Activated B cell treated with CpG ODN at 0.5 μM for 24 hours (primary cell): ENCODE measurements at regions not wholly inside any gene's neighbourhood (a gene's known extent, or its start where the extent isn't known, plus 50 kb on each side); places are given as distances from the start of the nearest gene placed in this dataset.

Source experiments
- ATAC-seq: fragments of 200-7000 bp; cut with Tn5 transposase; one replicate; pipeline ENCODE4 v1.10.0; 2021; ENCODE audit warnings: low read depth, mild to moderate bottlenecking, moderate library complexity
- CTCF ChIA-PET: fragments of 350-600 bp; sonication (Branson Sonifier 250); formaldehyde crosslinking; loops from one replicate; lab custom pipeline; 2021; ENCODE audit warnings: antibody characterized with exemption; lab: Charles Lee
- POLR2A ChIA-PET: fragments of 350-600 bp; sonication (Branson Sonifier 250); formaldehyde crosslinking; loops from one replicate; lab custom pipeline; 2021; ENCODE audit warnings: antibody characterized with exemption; lab: Charles Lee
- DNase-seq: peaks from one replicate; pipeline ENCODE4 v3.0.0; 2022
- H3K27ac Mint-ChIP-seq: one replicate; pipeline ENCODE4 v1.8.0; 2020; ENCODE audit warnings: mixed read lengths
- H3K27me3 Mint-ChIP-seq: one replicate; pipeline ENCODE4 v1.8.0; 2021; ENCODE audit warnings: mixed read lengths
- H3K36me3 Mint-ChIP-seq: one replicate; pipeline ENCODE4 v1.8.0; 2021; ENCODE audit warnings: low read depth, mixed read lengths
- H3K4me1 Mint-ChIP-seq: one replicate; pipeline ENCODE4 v1.8.0; 2021; ENCODE audit warnings: mixed read lengths
- H3K4me3 Mint-ChIP-seq: one replicate; pipeline ENCODE4 v1.8.0; 2020; ENCODE audit warnings: mild to moderate bottlenecking, mixed read lengths
- H3K9me3 Mint-ChIP-seq: one replicate; pipeline ENCODE4 v1.8.0; 2020; ENCODE audit warnings: mixed read lengths
- intact Hi-C: fragments of 100-400 bp; cut with micrococcal nuclease; formaldehyde crosslinking; loops from one replicate; pipeline ENCODE4 v1.15.1; 2024
- TF ChIP-seq, protein P1 (sequence below): fragments of 200-600 bp; IDR thresholded peaks from one replicate; pipeline ENCODE4 v1.8.0; 2022; ENCODE audit warnings: antibody characterized with exemption, mild to moderate bottlenecking

DNA sequence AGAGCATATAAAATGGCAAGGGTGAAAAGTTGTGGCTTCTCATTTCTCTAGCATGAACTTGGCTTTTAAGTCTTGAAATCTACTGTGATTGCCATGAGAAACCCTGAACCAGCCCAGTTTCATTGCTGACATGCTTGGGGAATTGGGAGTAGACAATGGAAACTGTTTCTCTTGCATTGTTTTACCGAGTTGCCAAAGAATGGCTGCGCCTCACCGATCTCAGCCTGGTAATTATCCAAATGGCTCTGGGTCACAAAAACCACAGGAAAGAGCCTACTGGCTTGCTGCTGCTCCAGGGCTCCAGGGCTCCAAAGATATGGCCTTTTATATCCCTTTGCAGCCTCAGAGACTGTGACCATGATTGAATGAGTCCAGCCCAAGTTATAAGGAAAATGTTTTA is 310.4 kb upstream of the NT5C1B start:
- DNase-seq, result no peak
- CTCF ChIA-PET, result no interaction called here
- H3K27ac Mint-ChIP-seq, result no peak overlapping the region
- TF ChIP-seq, protein P1, sequence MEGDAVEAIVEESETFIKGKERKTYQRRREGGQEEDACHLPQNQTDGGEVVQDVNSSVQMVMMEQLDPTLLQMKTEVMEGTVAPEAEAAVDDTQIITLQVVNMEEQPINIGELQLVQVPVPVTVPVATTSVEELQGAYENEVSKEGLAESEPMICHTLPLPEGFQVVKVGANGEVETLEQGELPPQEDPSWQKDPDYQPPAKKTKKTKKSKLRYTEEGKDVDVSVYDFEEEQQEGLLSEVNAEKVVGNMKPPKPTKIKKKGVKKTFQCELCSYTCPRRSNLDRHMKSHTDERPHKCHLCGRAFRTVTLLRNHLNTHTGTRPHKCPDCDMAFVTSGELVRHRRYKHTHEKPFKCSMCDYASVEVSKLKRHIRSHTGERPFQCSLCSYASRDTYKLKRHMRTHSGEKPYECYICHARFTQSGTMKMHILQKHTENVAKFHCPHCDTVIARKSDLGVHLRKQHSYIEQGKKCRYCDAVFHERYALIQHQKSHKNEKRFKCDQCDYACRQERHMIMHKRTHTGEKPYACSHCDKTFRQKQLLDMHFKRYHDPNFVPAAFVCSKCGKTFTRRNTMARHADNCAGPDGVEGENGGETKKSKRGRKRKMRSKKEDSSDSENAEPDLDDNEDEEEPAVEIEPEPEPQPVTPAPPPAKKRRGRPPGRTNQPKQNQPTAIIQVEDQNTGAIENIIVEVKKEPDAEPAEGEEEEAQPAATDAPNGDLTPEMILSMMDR, result no peak
- no peaks in the 10 kb centered on the region for H3K9me3 Mint-ChIP-seq
- H3K27me3 Mint-ChIP-seq, result peaks cover 5% of the 10 kb centered on the region
- H3K4me3 Mint-ChIP-seq, result no peak overlapping the region
- H3K4me1 Mint-ChIP-seq, result peaks cover 16% of the 10 kb centered on the region
- no peaks in the 10 kb centered on the region for H3K36me3 Mint-ChIP-seq
- ATAC-seq, result no peak
- intact Hi-C loops, result no loop called here
- POLR2A ChIA-PET, result no interaction called here

DNA sequence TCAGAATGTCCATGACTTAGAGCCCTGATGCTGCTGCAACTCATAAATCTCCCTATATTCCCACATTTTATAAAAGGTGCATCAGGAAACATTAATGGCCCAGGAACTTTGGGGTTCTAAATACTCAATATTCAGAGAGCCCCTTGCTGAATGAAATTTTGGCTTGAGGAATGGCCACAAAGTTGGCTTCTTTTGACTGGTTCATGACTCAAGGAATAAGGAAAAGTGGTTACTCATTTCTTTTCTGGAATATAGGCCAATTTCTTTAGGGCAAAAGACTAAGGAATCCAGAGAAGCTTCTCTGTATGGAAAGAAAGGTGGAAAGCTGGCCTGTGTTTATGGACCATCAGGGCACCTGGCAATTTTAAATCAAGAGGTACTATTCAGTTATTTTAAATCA is 308.9 kb upstream of the NT5C1B start:
- CTCF ChIA-PET, result no interaction called here
- Mint-ChIP-seq H3K4me1 (peaks cover 3% of the 10 kb centered on the region), H3K27me3 (peaks cover 5% of the 10 kb centered on the region), H3K27ac (no peak overlapping the region), H3K36me3 (no peaks in the 10 kb centered on the region), H3K9me3 (no peaks in the 10 kb centered on the region), H3K4me3 (no peak overlapping the region)
- POLR2A ChIA-PET, result no interaction called here
- no peak for ATAC-seq
- TF ChIP-seq, protein P1, result no peak
- DNase-seq, result no peak
- intact Hi-C loops, result no loop called here

DNA sequence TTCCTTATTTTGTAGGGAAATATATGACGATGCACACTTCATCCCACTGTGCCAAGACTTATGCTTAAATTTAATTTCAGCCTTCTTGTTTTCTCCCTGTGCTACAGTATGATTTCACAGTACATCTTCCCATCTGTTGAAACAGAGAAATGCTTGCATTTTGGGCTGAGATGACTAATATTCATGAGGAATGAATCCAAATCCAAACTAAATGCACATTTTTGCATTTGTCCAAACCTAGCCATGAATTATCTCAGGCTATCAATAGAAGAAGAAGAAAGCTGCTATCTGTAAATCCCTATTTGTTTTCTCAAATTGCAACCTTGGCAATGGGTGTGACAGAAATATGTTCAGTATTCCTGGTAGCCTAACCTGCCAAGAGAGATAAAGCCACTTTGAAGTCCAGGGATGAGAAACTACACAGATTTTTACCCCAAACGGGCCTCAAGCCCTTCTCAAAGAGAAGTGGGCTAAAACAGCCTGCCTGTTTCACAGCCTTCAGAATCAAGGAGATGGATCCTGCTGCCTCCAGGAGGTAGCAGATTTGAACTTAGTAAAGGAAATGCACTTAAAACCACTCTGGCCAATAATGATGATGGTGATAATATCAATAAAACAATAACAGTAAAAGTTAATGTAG is 306.9 kb upstream of the NT5C1B start:
- TF ChIP-seq, protein P1, result no peak
- intact Hi-C loops, result no loop called here
- Mint-ChIP-seq H3K27ac (no peak overlapping the region), H3K4me3 (no peak overlapping the region), H3K9me3 (no peaks in the 10 kb centered on the region), H3K36me3 (no peaks in the 10 kb centered on the region), H3K4me1 (no peaks in the 10 kb centered on the region), H3K27me3 (peaks cover 3% of the 10 kb centered on the region)
- DNase-seq, result no peak
- no peak for ATAC-seq
- ChIA-PET CTCF (no interaction called here), POLR2A (no interaction called here)

DNA sequence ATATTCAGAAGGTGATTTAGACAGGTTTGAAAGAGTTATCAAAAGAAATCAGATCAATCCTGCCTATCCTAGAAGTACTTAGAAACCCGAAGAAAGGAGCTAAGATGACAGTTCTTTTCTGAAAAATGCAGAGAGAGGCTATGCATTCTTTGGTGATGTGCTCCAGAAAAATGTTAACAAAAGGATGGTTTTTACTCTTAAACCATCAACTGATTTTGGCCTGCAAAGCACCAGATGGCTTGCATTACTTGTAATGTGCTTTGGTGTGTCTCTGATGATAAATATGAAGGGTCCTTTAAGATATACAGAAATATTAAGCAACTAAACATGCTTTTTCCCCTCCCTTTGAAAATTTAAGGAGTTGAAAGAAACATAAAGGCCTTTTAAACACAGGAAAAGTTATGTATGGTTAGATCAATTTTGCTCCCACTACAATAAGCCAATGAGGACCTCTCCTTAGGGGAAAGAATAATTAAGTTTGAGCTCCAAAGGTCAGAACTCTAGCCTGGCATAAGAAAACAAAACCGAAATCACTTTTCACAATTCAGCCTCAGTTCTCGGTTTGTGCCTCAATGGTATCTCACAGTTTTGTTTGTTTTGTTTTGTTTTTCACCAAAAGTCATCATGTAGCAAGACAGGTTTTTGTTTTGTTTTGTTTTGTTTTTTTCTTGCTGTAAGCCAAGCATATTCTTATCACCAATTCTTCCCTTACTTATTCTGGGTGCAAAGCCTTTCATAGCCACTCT is 302.4 kb upstream of the NT5C1B start:
- TF ChIP-seq, protein P1, result no peak
- ATAC-seq (no peak), DNase-seq (no peak)
- Mint-ChIP-seq H3K27ac (no peak overlapping the region), H3K4me3 (no peak overlapping the region), H3K9me3 (no peaks in the 10 kb centered on the region), H3K36me3 (no peaks in the 10 kb centered on the region), H3K27me3 (no peaks in the 10 kb centered on the region), H3K4me1 (no peaks in the 10 kb centered on the region)
- ChIA-PET CTCF (no interaction called here), POLR2A (no interaction called here)
- intact Hi-C loops, result no loop called here

DNA sequence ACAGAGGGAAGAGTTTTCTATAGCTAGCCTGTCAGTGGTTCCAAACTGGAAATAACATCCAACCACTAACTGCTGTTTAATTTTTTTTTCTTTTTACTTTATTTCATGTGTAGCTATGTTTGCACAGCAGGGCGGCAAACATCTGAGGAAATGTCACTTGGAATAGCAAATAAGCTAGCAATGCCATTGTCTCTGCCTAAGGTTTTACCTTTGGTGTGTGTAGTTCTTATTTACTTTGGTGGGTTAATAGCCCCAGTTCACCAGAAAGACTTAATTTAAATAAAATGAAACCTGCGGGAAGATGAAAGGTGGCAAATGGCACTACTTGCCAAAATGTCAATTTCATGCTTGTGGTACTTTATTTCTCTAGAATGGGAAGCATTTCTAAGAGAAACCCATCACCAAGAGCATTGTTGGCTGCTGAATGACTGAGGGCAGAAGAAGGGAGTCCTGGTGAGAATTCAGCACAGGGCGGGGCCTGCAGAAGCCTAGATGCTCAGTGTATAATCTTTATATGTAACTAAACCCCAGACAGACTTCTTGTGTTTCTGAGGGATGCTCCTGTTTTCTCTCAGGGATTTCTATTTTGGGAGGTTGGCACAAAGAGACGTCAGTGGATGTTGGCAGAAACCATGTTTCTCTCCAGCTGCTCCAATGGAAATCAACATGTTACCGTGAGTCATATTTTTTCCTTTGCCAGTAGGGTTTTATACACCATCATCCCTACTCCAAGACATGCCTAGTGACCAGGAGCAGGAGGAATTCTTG is 300.4 kb upstream of the NT5C1B start:
- TF ChIP-seq, protein P1, result no peak
- DNase-seq (no peak), ATAC-seq (no peak)
- no peaks in the 10 kb centered on the region for H3K36me3 Mint-ChIP-seq
- H3K4me3 Mint-ChIP-seq, result no peak overlapping the region
- POLR2A ChIA-PET, result no interaction called here
- no peak overlapping the region for H3K27ac Mint-ChIP-seq
- no peaks in the 10 kb centered on the region for H3K27me3 Mint-ChIP-seq
- no peaks in the 10 kb centered on the region for H3K4me1 Mint-ChIP-seq
- intact Hi-C loops, result no loop called here
- no peaks in the 10 kb centered on the region for H3K9me3 Mint-ChIP-seq
- CTCF ChIA-PET, result no interaction called here
